Esophagus muscularis mucosa (tissue), 4 donors: ENCODE measurements at regions not wholly inside any gene's neighbourhood (a gene's known extent, or its start where the extent isn't known, plus 50 kb on each side); places are given as distances from the start of the nearest gene placed in this dataset.
"Not testable (repeated sequence)": the region's sequence is repeated elsewhere in the genome, so short reads cannot be mapped to it uniquely, and the experiment has no call there.

Experiments used
- DNase-seq: peaks from one replicate; pipeline ENCODE4 v3.0.0-alpha.2; 2017; ENCODE audit errors: extremely low spot score
- H3K27ac ChIP-seq, 4 donors: fragments of 200-600 bp; sonication (generic); replicated peaks in 1 of 4; 1 replicate in 3 of 4; 2 replicates in 1 of 4; pipeline ENCODE4 v1.5.1; 2016 to 2019; ENCODE audit warnings: mild to moderate bottlenecking in 1 of 4
- H3K27me3 ChIP-seq, 4 donors: fragments of 200-600 bp; sonication (generic); one replicate each; pipeline versions ENCODE4 v1.5.1 to v1.6.0; 2016 to 2019
- H3K36me3 ChIP-seq, 4 donors: fragments of 200-600 bp; sonication (generic); one replicate each; pipeline ENCODE4 v1.5.1; 2016 to 2019
- H3K4me1 ChIP-seq, 4 donors: fragments of 200-600 bp; sonication (generic); one replicate each; pipeline ENCODE4 v1.5.1; 2016 to 2019
- H3K4me3 ChIP-seq, 4 donors: fragments of 200-600 bp; sonication (generic); 1 replicate in 2 of 4; 2 replicates in 2 of 4; pipeline ENCODE4 v1.5.1; 2016 to 2019; ENCODE audit warnings: mild to moderate bottlenecking in 4 of 4, moderate library complexity in 1 of 4
- H3K9me3 ChIP-seq, 4 donors: fragments of 200-600 bp; sonication (generic); 1 replicate in 3 of 4; 2 replicates in 1 of 4; pipeline ENCODE4 v1.5.1; 2016 to 2019
- EP300 ChIP-seq: sonication (generic); formaldehyde crosslinking; IDR thresholded peaks from one replicate; pipeline ENCODE4 v1.6.1; 2017; ENCODE audit warnings: antibody characterized with exemption
- POLR2A ChIP-seq: fragments of 450-650 bp; IDR thresholded peaks from one replicate; pipeline ENCODE4 v1.6.1; 2017; ENCODE audit warnings: antibody characterized with exemption, moderate library complexity, mild to moderate bottlenecking, low read depth
- POLR2AphosphoS5 ChIP-seq, 2 donors: sonication (generic); formaldehyde crosslinking; IDR thresholded peaks; one replicate each; pipeline ENCODE4 v1.6.1; 2017; ENCODE audit warnings: antibody characterized with exemption in 2 of 2
- WGBS: methylation state at CpG from one replicate; pipeline ENCODE4 v1.1.5; 2018; 5-methylcytosine and 5-hydroxymethylcytosine counted together
- intact Hi-C: fragments of 100-400 bp; cut with DNase I; formaldehyde crosslinking; loops from one replicate; pipeline ENCODE4 v1.15.1; 2023
- TF ChIP-seq, protein P1 (sequence below), 3 experiments: fragments of 200-600 bp in 2 of 3; fragments of 450-650 bp in 1 of 3; sonication (generic) in 2 of 3; IDR thresholded peaks; one replicate each; pipeline ENCODE4 v1.5.1; 2017 to 2019; ENCODE audit warnings: antibody characterized with exemption in 3 of 3, mild to moderate bottlenecking in 2 of 3, moderate library complexity in 1 of 3

DNA sequence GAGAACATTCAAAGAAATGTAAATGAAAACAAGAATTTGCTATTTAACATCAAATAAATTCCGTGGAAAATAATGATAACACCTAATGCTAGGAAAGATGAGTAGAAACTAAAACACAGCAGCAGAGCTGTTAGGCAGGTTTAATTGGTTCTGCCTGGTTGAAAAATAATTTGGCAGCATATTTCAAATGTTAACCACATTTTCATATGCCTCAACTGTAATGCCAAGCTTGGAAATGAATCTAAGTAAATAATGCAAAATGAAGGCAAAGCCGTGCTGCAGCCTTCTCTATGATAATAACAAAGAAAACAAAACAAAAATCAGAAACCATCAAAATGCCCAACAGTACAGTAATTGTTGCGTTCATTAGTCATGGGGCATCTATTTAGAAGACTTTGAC is 79.9 kb upstream of the MSX2 start:
- no peak overlapping the region for H3K27ac ChIP-seq
- H3K36me3 ChIP-seq = no peaks in the 10 kb centered on the region
- no peaks in the 10 kb centered on the region for H3K27me3 ChIP-seq
- 79% methylated on average over 3 of the region's 3 CpGs for WGBS
- H3K9me3 ChIP-seq = peaks cover 0 to 21% (median 9%) of the 10 kb centered on the region in 4 donors
- intact Hi-C loops = no loop called here
- no peak overlapping the region for H3K4me3 ChIP-seq
- DNase-seq = no peak
- H3K4me1 ChIP-seq = no peaks in the 10 kb centered on the region
- TF ChIP-seq EP300 (no peak), POLR2A (no peak), POLR2AphosphoS5 (IDR thresholded peaks at IDR 0.05) (no peak)
- TF ChIP-seq, protein P1, sequence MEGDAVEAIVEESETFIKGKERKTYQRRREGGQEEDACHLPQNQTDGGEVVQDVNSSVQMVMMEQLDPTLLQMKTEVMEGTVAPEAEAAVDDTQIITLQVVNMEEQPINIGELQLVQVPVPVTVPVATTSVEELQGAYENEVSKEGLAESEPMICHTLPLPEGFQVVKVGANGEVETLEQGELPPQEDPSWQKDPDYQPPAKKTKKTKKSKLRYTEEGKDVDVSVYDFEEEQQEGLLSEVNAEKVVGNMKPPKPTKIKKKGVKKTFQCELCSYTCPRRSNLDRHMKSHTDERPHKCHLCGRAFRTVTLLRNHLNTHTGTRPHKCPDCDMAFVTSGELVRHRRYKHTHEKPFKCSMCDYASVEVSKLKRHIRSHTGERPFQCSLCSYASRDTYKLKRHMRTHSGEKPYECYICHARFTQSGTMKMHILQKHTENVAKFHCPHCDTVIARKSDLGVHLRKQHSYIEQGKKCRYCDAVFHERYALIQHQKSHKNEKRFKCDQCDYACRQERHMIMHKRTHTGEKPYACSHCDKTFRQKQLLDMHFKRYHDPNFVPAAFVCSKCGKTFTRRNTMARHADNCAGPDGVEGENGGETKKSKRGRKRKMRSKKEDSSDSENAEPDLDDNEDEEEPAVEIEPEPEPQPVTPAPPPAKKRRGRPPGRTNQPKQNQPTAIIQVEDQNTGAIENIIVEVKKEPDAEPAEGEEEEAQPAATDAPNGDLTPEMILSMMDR (IDR thresholded peaks at IDR 0.05) = no peak

- intact Hi-C loops = no loop called here
- no peak for DNase-seq
- Histone ChIP-seq H3K4me3 (no peak overlapping the region), H3K9me3 (peaks cover 0 to 21% (median 9%) of the 10 kb centered on the region in 4 donors), H3K27me3 (no peaks in the 10 kb centered on the region), H3K4me1 (no peaks in the 10 kb centered on the region), H3K36me3 (no peaks in the 10 kb centered on the region), H3K27ac (no peak overlapping the region)
- TF ChIP-seq POLR2AphosphoS5 (IDR thresholded peaks at IDR 0.05) (no peak), EP300 (no peak), POLR2A (no peak)
- TF ChIP-seq, protein P1 (IDR thresholded peaks at IDR 0.05) = no peak
Measured at GRCh38 chr5:174644923-174645322, 79.5 kb upstream of the MSX2 start.

GRCh38 chr5:174645677-174646076 is 78.7 kb upstream of the MSX2 start:
- intact Hi-C loops = no loop called here
- Histone ChIP-seq H3K27me3 (peaks cover 0 to under 1% (median 0%) of the 10 kb centered on the region in 4 donors), H3K27ac (no peak overlapping the region), H3K36me3 (no peaks in the 10 kb centered on the region), H3K4me1 (no peaks in the 10 kb centered on the region), H3K9me3 (peaks cover 0 to 21% (median 9%) of the 10 kb centered on the region in 4 donors), H3K4me3 (no peak overlapping the region)
- DNase-seq = no peak
- no peak for TF ChIP-seq EP300
- TF ChIP-seq POLR2AphosphoS5 (IDR thresholded peaks at IDR 0.05) = no peak
- TF ChIP-seq, protein P1 (IDR thresholded peaks at IDR 0.05) = no peak
- 96% methylated on average over 4 of the region's 4 CpGs for WGBS

- DNase-seq, intact Hi-C loops, H3K36me3 ChIP-seq, H3K27ac ChIP-seq, H3K4me3 ChIP-seq, H3K4me1 ChIP-seq: not testable (repeated sequence)
- peaks cover 0 to 17% (median 0%) of the 10 kb centered on the region in 4 donors for H3K27me3 ChIP-seq
- H3K9me3 ChIP-seq = peaks cover 0 to 21% (median 9%) of the 10 kb centered on the region in 4 donors
- WGBS = 86% methylated on average over 4 of the region's 4 CpGs
Measured at GRCh38 chr5:174648618-174649017, 75.8 kb upstream of the MSX2 start.

- peaks cover 0 to 17% (median 0%) of the 10 kb centered on the region in 4 donors for H3K27me3 ChIP-seq
- no peaks in the 10 kb centered on the region for H3K36me3 ChIP-seq
- H3K4me3 ChIP-seq = no peak overlapping the region
- no peak overlapping the region for H3K27ac ChIP-seq
- TF ChIP-seq EP300 (no peak), POLR2AphosphoS5 (IDR thresholded peaks at IDR 0.05) (no peak), POLR2A (no peak)
- TF ChIP-seq, protein P1 (IDR thresholded peaks at IDR 0.05) = no peak
- no peaks in the 10 kb centered on the region for H3K4me1 ChIP-seq
- H3K9me3 ChIP-seq = peaks cover 0 to 21% (median 9%) of the 10 kb centered on the region in 4 donors
- DNase-seq = no peak
- 80% methylated on average over 8 of the region's 8 CpGs for WGBS
- intact Hi-C loops = no loop called here
Measured at GRCh38 chr5:174649391-174649790, 75.0 kb upstream of the MSX2 start.
